HepG2 (cell line): ENCODE measurements at regions not wholly inside any gene's neighbourhood (a gene's known extent, or its start where the extent isn't known, plus 50 kb on each side); places are given as distances from the start of the nearest gene placed in this dataset.

ENCODE experiments used
- ATAC-seq: fragments of 200-7000 bp; cut with Tn5 transposase; 3 replicates; pipeline ENCODE4 v1.9.1; 2020; ENCODE audit warnings: mild to moderate bottlenecking, moderate library complexity
- BruUV-seq: library from RNA; stranded (reverse); fragments of 400-500 nt; replicated peaks from 2 replicates; lab custom pipeline; 2021; lab: Mats Ljungman, UMichigan
- CTCF ChIA-PET: fragments of 300-600 bp; formaldehyde crosslinking; extraction: SDS; loops from one replicate; lab custom pipeline; 2021; ENCODE audit warnings: low total read pairs, inconsistent platforms, low intra/inter-chr PET ratio; lab: Yijun Ruan, JAX
- POLR2A ChIA-PET: fragments of 350-600 bp; sonication (Branson Sonifier 250); formaldehyde crosslinking; loops from one replicate; lab custom pipeline; 2020; ENCODE audit warnings: antibody characterized with exemption, inconsistent platforms; lab: Yijun Ruan, JAX
- DNase-seq: peaks from one replicate; pipeline ENCODE4 v3.0.0-alpha.2; 2015; ENCODE audit warnings: low spot score
- FAIRE-seq: peaks from 3 replicates; lab custom pipeline; 2011; peaks lifted over from hg19 to GRCh38; lab: Jason Lieb, UNC
- H2AFZ ChIP-seq: one replicate; pipeline ENCODE4 v1.6.1; 2011; ENCODE audit warnings: low read length, inconsistent platforms
- H3K27ac ChIP-seq: fragments of 300-600 bp; 3 replicates; pipeline ENCODE4 v1.8.0; 2011; ENCODE audit warnings: mixed run types, mild to moderate bottlenecking, mixed read lengths, low read length, inconsistent platforms; ENCODE audit not compliant: insufficient read depth; ENCODE audit errors: extremely low read length
- H3K27me3 ChIP-seq, 2 experiments: fragments of 200-600 bp in 1 of 2; 2 replicates in 1 of 2; 3 replicates in 1 of 2; pipeline versions ENCODE4 v1.6.0 to v1.8.0; 2011; ENCODE audit warnings: low read length in 2 of 2, mild to moderate bottlenecking in 2 of 2, moderate library complexity in 2 of 2, inconsistent platforms in 1 of 2; ENCODE audit not compliant: insufficient read depth in 2 of 2, control insufficient read depth in 1 of 2
- H3K36me3 ChIP-seq, 2 experiments: fragments of 200-600 bp in 1 of 2; replicated peaks in 1 of 2; 2 replicates in 1 of 2; 3 replicates in 1 of 2; pipeline versions ENCODE4 v1.5.1 to v1.8.0; 2011; ENCODE audit warnings: low read length in 2 of 2, inconsistent platforms in 1 of 2; ENCODE audit not compliant: insufficient read depth in 2 of 2, control insufficient read depth in 1 of 2
- H3K4me1 ChIP-seq: 2 replicates; pipeline ENCODE4 v1.5.1; 2012; ENCODE audit warnings: low read length, inconsistent platforms; ENCODE audit not compliant: insufficient read depth
- H3K4me2 ChIP-seq: 2 replicates; pipeline ENCODE4 v1.6.0; 2011; ENCODE audit warnings: low read depth, low read length, inconsistent platforms
- H3K4me3 ChIP-seq, 3 experiments: fragments of 200-600 bp in 1 of 3; sonication (generic), shearing (Covaris generic) in 1 of 3; replicated peaks in 1 of 3; 2 replicates each; pipeline ENCODE4 v1.5.1; 2011 to 2016; ENCODE audit warnings: low read length in 3 of 3, inconsistent platforms in 2 of 3, low read depth in 2 of 3, mild to moderate bottlenecking in 2 of 3, control low read depth in 1 of 3, mixed read lengths in 1 of 3; ENCODE audit not compliant: insufficient read depth in 1 of 3
- H3K79me2 ChIP-seq: one replicate; pipeline ENCODE4 v1.6.1; 2011; ENCODE audit warnings: low read length, inconsistent platforms; ENCODE audit not compliant: insufficient read depth
- H3K9ac ChIP-seq: 2 replicates; pipeline ENCODE4 v1.6.0; 2011; ENCODE audit warnings: mild to moderate bottlenecking, low read depth, low read length, inconsistent platforms; ENCODE audit not compliant: insufficient read depth
- H3K9me3 ChIP-seq: 2 replicates; pipeline ENCODE4 v1.5.1; 2012; ENCODE audit warnings: mild to moderate bottlenecking, low read length
- H4K20me1 ChIP-seq: 2 replicates; pipeline ENCODE4 v1.6.0; 2011; ENCODE audit warnings: inconsistent platforms, mild to moderate bottlenecking, low read length, moderate library complexity; ENCODE audit not compliant: insufficient read depth
- FOXA3 ChIP-seq: IDR thresholded peaks from 2 replicates; pipeline ENCODE4 v1.6.1; 2016; ENCODE audit warnings: missing genetic modification reagents, missing compliant biosample characterization
- RFXANK ChIP-seq: IDR thresholded peaks from 2 replicates; pipeline ENCODE4 v1.6.1; 2016
- RNF2 ChIP-seq: fragments of 450-650 bp; conservative IDR thresholded peaks from 2 replicates; pipeline ENCODE4 v1.6.1; 2016; ENCODE audit warnings: low read depth
- SAP130 ChIP-seq: IDR thresholded peaks from 2 replicates; pipeline ENCODE4 v1.6.1; 2016; ENCODE audit warnings: low read depth
- ZNF12 ChIP-seq: sonication (generic); formaldehyde crosslinking; IDR thresholded peaks from 2 replicates; pipeline ENCODE4 v1.5.0; 2020; ENCODE audit warnings: missing genetic modification reagents
- ZNF543 ChIP-seq: sonication (generic); formaldehyde crosslinking; IDR thresholded peaks from 2 replicates; pipeline ENCODE4 v1.4.0; 2020; ENCODE audit warnings: mild to moderate bottlenecking, missing genetic modification reagents
- ZNF883 ChIP-seq: sonication (generic); formaldehyde crosslinking; IDR thresholded peaks from 2 replicates; pipeline ENCODE4 v1.5.1; 2020; ENCODE audit warnings: mild to moderate bottlenecking, missing genetic modification reagents; ENCODE audit errors: not compliant biosample characterization
- WGBS: methylation state at CpG from one replicate; pipeline ENCODE4 v1.1.6; 2017; ENCODE audit warnings: low lambda C conversion rate; 5-methylcytosine and 5-hydroxymethylcytosine counted together
- in situ Hi-C: cut with HindIII; loops from 2 replicates; pipeline ENCODE4 v1.10.0; 2017; ENCODE audit warnings: low pct_unique_long_range_greater_than_20kb; ENCODE audit not compliant: extremely low pct_ligation_motif_present
- intact Hi-C: fragments of 100-400 bp; cut with micrococcal nuclease; formaldehyde crosslinking; loops from one replicate; pipeline ENCODE4 v1.10.0; 2022; ENCODE audit not compliant: unreplicated experiment
- TF ChIP-seq, protein P1 (sequence below): IDR thresholded peaks from 2 replicates; pipeline ENCODE4 v1.6.1; 2016; ENCODE audit warnings: low read depth, borderline replicate concordance
- TF ChIP-seq, protein P2 (sequence below): sonication (generic); formaldehyde crosslinking; IDR thresholded peaks from 2 replicates; pipeline ENCODE4 v1.5.0; 2020; ENCODE audit warnings: missing genetic modification reagents, mild to moderate bottlenecking, borderline replicate concordance
- TF ChIP-seq, protein P3 (sequence below): IDR thresholded peaks from 2 replicates; pipeline ENCODE4 v1.6.1; 2012; ENCODE audit warnings: low read length, improper control_type of control experiment
- TF ChIP-seq, protein P4 (sequence below): sonication (generic); formaldehyde crosslinking; IDR thresholded peaks from 2 replicates; pipeline ENCODE4 v1.4.0; 2020; ENCODE audit warnings: mild to moderate bottlenecking, missing genetic modification reagents
- TF ChIP-seq, protein P5 (sequence below): IDR thresholded peaks from 2 replicates; pipeline ENCODE4 v1.6.1; 2016; ENCODE audit warnings: low read depth, control low read depth
- TF ChIP-seq, protein P6 (sequence below): fragments of 450-650 bp; IDR thresholded peaks from 2 replicates; pipeline ENCODE4 v1.6.1; 2016
- TF ChIP-seq, protein P7 (sequence below): sonication (generic); formaldehyde crosslinking; IDR thresholded peaks from 2 replicates; pipeline ENCODE4 v1.5.1; 2020; ENCODE audit warnings: missing genetic modification reagents, mild to moderate bottlenecking, borderline replicate concordance

DNA sequence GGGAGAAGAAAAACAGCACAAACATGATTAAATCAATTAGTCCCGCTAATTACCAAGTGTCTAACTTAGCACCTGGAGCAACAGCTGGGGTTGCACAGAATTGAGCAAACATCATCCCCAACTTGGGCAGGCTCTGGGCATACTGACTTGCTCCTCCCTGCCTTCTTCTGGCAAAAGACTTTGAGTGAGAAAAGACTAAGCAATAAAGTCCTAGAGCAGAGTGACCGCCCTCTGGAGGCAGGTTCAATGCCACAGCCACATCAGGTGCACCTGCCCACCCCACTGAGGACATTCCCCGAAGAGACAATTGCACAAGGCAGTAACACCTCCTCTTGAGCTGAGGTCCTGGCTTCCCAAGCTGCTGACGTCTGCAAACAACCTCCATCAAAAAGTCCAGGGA lies 358.3 kb downstream of the SOX9 start:
- FAIRE-seq: peak; percentile 71
- Histone ChIP-seq H4K20me1 (no peaks in the 10 kb centered on the region), H3K4me2 (no peak overlapping the region), H3K27me3 (no peaks in the 10 kb centered on the region), H3K4me3 (no peak overlapping the region), H3K36me3 (no peaks in the 10 kb centered on the region; a peak in 1 of 5 replicates), H2AFZ (no peak overlapping the region), H3K9ac (no peak overlapping the region), H3K9me3 (no peaks in the 10 kb centered on the region), H3K27ac (no peak overlapping the region), H3K4me1 (peaks cover 60% of the 10 kb centered on the region), H3K79me2 (peaks cover 91% of the 10 kb centered on the region)
- intact Hi-C loops (no loop called here), in situ Hi-C loops (no loop called here)
- WGBS: 64% methylated on average over 4 of the region's 4 CpGs
- peak; percentile 47 for DNase-seq
- ChIA-PET CTCF (interaction anchor here (0.8 kb wide), 1 partner anchor 61 kb away, joined by 3 read pairs; no protein-coding TSS in a partner anchor), POLR2A (interaction anchor here (1.0 to 1.9 kb wide), 4 partner anchors 34 to 358 kb away, joined by 3 to 7 read pairs (median 4); partner anchors contain the start of gene SOX9)
- ATAC-seq: peak; percentile 87
- no TSS peak for BruUV-seq
- TF ChIP-seq, protein P1, sequence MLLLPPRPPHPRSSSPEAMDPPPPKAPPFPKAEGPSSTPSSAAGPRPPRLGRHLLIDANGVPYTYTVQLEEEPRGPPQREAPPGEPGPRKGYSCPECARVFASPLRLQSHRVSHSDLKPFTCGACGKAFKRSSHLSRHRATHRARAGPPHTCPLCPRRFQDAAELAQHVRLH (CRISPR knock-in tag): peak; percentile 36; the same call in 1 of the 2 replicates
- TF ChIP-seq, protein P2, sequence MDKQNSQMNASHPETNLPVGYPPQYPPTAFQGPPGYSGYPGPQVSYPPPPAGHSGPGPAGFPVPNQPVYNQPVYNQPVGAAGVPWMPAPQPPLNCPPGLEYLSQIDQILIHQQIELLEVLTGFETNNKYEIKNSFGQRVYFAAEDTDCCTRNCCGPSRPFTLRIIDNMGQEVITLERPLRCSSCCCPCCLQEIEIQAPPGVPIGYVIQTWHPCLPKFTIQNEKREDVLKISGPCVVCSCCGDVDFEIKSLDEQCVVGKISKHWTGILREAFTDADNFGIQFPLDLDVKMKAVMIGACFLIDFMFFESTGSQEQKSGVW (CRISPR knock-in tag): no peak
- TF ChIP-seq ZNF543 (CRISPR knock-in tag) (no peak), SAP130 (CRISPR knock-in tag) (peak; percentile 24; the same call in 1 of the 2 replicates), FOXA3 (CRISPR knock-in tag) (0 out of 2 replicates have a peak, but pooled peaks have one; percentile 23), RNF2 (no peak), ZNF12 (no peak), ZNF883 (CRISPR knock-in tag) (no peak), RFXANK (CRISPR knock-in tag) (no peak)
- TF ChIP-seq, protein P3, sequence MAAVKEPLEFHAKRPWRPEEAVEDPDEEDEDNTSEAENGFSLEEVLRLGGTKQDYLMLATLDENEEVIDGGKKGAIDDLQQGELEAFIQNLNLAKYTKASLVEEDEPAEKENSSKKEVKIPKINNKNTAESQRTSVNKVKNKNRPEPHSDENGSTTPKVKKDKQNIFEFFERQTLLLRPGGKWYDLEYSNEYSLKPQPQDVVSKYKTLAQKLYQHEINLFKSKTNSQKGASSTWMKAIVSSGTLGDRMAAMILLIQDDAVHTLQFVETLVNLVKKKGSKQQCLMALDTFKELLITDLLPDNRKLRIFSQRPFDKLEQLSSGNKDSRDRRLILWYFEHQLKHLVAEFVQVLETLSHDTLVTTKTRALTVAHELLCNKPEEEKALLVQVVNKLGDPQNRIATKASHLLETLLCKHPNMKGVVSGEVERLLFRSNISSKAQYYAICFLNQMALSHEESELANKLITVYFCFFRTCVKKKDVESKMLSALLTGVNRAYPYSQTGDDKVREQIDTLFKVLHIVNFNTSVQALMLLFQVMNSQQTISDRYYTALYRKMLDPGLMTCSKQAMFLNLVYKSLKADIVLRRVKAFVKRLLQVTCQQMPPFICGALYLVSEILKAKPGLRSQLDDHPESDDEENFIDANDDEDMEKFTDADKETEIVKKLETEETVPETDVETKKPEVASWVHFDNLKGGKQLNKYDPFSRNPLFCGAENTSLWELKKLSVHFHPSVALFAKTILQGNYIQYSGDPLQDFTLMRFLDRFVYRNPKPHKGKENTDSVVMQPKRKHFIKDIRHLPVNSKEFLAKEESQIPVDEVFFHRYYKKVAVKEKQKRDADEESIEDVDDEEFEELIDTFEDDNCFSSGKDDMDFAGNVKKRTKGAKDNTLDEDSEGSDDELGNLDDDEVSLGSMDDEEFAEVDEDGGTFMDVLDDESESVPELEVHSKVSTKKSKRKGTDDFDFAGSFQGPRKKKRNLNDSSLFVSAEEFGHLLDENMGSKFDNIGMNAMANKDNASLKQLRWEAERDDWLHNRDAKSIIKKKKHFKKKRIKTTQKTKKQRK: no peak
- TF ChIP-seq, protein P4, sequence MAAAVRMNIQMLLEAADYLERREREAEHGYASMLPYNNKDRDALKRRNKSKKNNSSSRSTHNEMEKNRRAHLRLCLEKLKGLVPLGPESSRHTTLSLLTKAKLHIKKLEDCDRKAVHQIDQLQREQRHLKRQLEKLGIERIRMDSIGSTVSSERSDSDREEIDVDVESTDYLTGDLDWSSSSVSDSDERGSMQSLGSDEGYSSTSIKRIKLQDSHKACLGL (CRISPR knock-in tag): no peak
- TF ChIP-seq, protein P5, sequence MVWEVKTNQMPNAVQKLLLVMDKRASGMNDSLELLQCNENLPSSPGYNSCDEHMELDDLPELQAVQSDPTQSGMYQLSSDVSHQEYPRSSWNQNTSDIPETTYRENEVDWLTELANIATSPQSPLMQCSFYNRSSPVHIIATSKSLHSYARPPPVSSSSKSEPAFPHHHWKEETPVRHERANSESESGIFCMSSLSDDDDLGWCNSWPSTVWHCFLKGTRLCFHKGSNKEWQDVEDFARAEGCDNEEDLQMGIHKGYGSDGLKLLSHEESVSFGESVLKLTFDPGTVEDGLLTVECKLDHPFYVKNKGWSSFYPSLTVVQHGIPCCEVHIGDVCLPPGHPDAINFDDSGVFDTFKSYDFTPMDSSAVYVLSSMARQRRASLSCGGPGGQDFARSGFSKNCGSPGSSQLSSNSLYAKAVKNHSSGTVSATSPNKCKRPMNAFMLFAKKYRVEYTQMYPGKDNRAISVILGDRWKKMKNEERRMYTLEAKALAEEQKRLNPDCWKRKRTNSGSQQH (CRISPR knock-in tag): 0 out of 2 replicates have a peak, but pooled peaks have one; percentile 54
- TF ChIP-seq, protein P6, sequence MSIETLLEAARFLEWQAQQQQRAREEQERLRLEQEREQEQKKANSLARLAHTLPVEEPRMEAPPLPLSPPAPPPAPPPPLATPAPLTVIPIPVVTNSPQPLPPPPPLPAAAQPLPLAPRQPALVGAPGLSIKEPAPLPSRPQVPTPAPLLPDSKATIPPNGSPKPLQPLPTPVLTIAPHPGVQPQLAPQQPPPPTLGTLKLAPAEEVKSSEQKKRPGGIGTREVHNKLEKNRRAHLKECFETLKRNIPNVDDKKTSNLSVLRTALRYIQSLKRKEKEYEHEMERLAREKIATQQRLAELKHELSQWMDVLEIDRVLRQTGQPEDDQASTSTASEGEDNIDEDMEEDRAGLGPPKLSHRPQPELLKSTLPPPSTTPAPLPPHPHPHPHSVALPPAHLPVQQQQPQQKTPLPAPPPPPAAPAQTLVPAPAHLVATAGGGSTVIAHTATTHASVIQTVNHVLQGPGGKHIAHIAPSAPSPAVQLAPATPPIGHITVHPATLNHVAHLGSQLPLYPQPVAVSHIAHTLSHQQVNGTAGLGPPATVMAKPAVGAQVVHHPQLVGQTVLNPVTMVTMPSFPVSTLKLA: no peak
- TF ChIP-seq, protein P7, sequence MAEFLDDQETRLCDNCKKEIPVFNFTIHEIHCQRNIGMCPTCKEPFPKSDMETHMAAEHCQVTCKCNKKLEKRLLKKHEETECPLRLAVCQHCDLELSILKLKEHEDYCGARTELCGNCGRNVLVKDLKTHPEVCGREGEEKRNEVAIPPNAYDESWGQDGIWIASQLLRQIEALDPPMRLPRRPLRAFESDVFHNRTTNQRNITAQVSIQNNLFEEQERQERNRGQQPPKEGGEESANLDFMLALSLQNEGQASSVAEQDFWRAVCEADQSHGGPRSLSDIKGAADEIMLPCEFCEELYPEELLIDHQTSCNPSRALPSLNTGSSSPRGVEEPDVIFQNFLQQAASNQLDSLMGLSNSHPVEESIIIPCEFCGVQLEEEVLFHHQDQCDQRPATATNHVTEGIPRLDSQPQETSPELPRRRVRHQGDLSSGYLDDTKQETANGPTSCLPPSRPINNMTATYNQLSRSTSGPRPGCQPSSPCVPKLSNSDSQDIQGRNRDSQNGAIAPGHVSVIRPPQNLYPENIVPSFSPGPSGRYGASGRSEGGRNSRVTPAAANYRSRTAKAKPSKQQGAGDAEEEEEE (CRISPR knock-in tag): no peak
